Thyroid gland (tissue), 4 donors: ENCODE measurements at regions not wholly inside any gene's neighbourhood (a gene's known extent, or its start where the extent isn't known, plus 50 kb on each side); places are given as distances from the start of the nearest gene placed in this dataset.

Source experiments
- POLR2A ChIP-seq, 2 donors: fragments of 450-650 bp; IDR thresholded peaks; one replicate each; pipeline ENCODE4 v1.6.1; 2017; ENCODE audit warnings: antibody characterized with exemption in 2 of 2, mild to moderate bottlenecking in 2 of 2, moderate library complexity in 1 of 2
- TF ChIP-seq, protein P1 (sequence below), 6 experiments: fragments of 200-600 bp in 3 of 6; fragments of 450-650 bp in 3 of 6; sonication (generic) in 3 of 6; IDR thresholded peaks; one replicate each; pipeline ENCODE4 v1.5.1; 2016 to 2019; ENCODE audit warnings: antibody characterized with exemption in 6 of 6, mild to moderate bottlenecking in 2 of 6, inconsistent platforms in 1 of 6, moderate library complexity in 1 of 6

DNA sequence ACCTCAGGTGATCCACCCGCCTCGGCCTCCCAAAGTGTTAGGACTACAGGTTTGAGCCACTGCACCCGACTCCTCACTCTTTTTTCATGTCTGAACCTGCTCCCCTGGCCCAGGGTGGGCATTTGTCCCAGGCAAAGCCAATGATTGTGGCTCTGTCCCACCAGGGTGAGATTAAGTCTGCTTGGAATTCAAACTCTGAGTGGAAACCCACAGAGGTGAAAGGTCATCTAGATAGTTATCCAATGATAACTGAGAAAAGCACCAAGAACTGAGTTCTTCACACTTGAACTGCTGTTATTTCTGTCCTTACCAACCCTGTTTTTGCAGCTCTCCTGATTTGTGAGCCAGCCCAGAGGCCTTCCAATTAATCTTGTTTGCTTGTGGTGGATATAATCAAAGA is 62.4 kb upstream of the ACVR1 start:
- TF ChIP-seq, protein P1, sequence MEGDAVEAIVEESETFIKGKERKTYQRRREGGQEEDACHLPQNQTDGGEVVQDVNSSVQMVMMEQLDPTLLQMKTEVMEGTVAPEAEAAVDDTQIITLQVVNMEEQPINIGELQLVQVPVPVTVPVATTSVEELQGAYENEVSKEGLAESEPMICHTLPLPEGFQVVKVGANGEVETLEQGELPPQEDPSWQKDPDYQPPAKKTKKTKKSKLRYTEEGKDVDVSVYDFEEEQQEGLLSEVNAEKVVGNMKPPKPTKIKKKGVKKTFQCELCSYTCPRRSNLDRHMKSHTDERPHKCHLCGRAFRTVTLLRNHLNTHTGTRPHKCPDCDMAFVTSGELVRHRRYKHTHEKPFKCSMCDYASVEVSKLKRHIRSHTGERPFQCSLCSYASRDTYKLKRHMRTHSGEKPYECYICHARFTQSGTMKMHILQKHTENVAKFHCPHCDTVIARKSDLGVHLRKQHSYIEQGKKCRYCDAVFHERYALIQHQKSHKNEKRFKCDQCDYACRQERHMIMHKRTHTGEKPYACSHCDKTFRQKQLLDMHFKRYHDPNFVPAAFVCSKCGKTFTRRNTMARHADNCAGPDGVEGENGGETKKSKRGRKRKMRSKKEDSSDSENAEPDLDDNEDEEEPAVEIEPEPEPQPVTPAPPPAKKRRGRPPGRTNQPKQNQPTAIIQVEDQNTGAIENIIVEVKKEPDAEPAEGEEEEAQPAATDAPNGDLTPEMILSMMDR (IDR thresholded peaks at IDR 0.05): no peak
- no peak for TF ChIP-seq POLR2A (IDR thresholded peaks at IDR 0.05)
